Adrenal gland (tissue), 5 donors: ENCODE measurements at regions not wholly inside any gene's neighbourhood (a gene's known extent, or its start where the extent isn't known, plus 50 kb on each side); places are given as distances from the start of the nearest gene placed in this dataset.

Source experiments
- POLR2A ChIP-seq, 2 donors: fragments of 450-650 bp; IDR thresholded peaks; one replicate each; pipeline ENCODE4 v1.6.1; 2017; ENCODE audit warnings: antibody characterized with exemption in 2 of 2, mild to moderate bottlenecking in 2 of 2, moderate library complexity in 1 of 2
- TF ChIP-seq, protein P1 (sequence below), 6 experiments: fragments of 450-650 bp in 4 of 6; fragments of 200-600 bp in 2 of 6; sonication (generic) in 1 of 6; IDR thresholded peaks; 1 replicate in 5 of 6; 2 replicates in 1 of 6; pipeline versions ENCODE4 v1.5.1 to v1.8.0; 2016 to 2021; ENCODE audit warnings: antibody characterized with exemption in 6 of 6, mild to moderate bottlenecking in 2 of 6, moderate library complexity in 1 of 6
- donor health status: DM: no; HTN: no; CAD: no.

DNA sequence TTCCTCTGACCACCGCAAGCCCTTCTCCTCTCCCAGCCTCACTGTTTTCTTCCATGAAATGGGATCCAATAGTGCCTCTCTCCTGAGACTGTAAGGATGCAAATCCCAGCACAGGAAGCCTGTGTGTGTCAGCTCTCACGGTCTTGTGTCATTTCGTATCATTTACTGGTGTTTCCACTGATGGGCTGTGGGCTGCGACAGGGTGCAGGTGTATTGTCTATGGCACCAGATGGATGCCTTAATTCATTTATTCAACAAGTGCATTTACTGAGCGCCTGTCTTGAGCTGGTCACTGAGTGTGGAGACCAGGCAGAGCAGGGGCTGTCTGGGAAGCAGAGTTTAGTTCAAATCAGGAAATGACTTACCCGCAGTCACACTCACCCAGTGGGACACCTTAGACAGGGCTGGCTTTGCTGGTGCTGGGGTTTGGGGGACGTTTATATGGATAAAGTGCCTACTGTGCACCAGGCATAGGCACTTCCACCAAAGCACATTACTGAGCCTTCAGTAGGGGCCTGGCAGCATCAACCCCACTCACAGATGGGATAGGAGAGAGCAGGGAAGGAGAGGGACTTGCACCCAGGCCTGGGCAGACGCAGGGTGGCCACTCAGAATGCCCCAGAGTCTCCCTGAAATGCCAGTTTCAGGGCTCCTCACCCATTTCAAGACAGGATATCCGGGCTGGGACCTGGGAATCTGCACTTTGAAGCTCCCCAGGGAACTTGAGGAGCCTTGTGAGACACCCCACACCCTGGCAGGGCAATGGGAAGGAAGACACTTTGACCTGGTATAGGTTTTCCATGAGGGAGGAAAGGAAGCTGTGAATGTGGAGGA, 398.9 kb downstream of the MATN1 start:
- TF ChIP-seq POLR2A (IDR thresholded peaks at IDR 0.05): no peak
- TF ChIP-seq, protein P1, sequence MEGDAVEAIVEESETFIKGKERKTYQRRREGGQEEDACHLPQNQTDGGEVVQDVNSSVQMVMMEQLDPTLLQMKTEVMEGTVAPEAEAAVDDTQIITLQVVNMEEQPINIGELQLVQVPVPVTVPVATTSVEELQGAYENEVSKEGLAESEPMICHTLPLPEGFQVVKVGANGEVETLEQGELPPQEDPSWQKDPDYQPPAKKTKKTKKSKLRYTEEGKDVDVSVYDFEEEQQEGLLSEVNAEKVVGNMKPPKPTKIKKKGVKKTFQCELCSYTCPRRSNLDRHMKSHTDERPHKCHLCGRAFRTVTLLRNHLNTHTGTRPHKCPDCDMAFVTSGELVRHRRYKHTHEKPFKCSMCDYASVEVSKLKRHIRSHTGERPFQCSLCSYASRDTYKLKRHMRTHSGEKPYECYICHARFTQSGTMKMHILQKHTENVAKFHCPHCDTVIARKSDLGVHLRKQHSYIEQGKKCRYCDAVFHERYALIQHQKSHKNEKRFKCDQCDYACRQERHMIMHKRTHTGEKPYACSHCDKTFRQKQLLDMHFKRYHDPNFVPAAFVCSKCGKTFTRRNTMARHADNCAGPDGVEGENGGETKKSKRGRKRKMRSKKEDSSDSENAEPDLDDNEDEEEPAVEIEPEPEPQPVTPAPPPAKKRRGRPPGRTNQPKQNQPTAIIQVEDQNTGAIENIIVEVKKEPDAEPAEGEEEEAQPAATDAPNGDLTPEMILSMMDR (IDR thresholded peaks at IDR 0.05): no peak
